ENCODE measurements at regions not wholly inside any gene's neighbourhood (a gene's known extent, or its start where the extent isn't known, plus 50 kb on each side); places are given as distances from the start of the nearest gene placed in this dataset.

- ChIA-PET POLR2A (no interaction called here), CTCF (no interaction called here)
- TF ChIP-seq, protein P1, sequence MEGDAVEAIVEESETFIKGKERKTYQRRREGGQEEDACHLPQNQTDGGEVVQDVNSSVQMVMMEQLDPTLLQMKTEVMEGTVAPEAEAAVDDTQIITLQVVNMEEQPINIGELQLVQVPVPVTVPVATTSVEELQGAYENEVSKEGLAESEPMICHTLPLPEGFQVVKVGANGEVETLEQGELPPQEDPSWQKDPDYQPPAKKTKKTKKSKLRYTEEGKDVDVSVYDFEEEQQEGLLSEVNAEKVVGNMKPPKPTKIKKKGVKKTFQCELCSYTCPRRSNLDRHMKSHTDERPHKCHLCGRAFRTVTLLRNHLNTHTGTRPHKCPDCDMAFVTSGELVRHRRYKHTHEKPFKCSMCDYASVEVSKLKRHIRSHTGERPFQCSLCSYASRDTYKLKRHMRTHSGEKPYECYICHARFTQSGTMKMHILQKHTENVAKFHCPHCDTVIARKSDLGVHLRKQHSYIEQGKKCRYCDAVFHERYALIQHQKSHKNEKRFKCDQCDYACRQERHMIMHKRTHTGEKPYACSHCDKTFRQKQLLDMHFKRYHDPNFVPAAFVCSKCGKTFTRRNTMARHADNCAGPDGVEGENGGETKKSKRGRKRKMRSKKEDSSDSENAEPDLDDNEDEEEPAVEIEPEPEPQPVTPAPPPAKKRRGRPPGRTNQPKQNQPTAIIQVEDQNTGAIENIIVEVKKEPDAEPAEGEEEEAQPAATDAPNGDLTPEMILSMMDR (IDR thresholded peaks at IDR 0.05; ENCODE audit: insufficient read depth, low read length, missing control alignments): no peak
- DNase-seq (ENCODE audit: low read depth, low spot score): no peak
- no peak overlapping the region for H3K4me3 ChIP-seq (ENCODE audit: low read depth, low read length)
These were observed 1558.2 kb upstream of the PCDH20 start for GRCh38 chr13:62973804-62974203.

DNA sequence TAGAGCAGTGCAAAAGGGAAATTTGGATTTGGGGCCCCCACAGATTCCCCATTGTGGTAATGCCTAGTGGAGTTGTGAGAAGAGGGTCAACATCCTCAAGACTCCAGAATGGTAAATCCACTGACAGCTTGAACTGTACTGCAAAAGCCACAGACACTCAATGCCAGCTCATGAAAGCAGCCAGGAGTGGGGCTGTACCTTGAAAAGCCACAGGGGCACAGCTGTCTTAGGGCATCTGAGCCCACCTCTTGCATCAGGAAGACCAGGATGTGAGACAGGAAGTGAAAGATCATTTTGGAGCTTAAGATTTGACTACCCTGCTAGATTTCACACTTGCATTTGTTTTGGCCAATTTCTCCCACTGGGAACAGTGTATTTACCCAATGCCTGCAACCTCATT is 1548.9 kb upstream of the PCDH20 start:
- TF ChIP-seq, protein P1 (IDR thresholded peaks at IDR 0.05; ENCODE audit: insufficient read depth, low read length, missing control alignments): no peak
- CTCF ChIA-PET: no interaction called here
- POLR2A ChIA-PET: no interaction called here
- DNase-seq (ENCODE audit: low read depth, low spot score): no peak
- no peak overlapping the region for H3K4me3 ChIP-seq (ENCODE audit: low read depth, low read length)

DNA sequence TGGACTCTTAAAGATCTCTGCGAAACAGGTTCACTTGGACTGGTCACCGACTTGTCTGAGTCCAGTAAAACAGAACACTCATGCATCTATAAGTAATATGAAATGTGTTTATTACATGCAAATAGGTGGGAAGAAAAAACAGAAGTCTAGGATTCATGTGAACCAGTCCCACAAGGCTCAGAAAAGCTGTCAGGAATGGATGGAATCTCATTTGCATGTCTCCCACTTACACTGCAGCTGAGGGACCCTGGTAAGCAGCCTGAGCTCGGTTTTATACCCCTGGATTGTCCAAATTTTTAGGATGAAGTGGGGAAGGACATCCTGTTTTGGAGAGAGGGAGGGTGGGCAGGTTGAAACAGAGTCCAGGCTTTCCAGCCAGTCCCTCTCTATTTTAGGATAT is 1545.1 kb upstream of the PCDH20 start:
- POLR2A ChIA-PET: no interaction called here

GRCh38 chr13:62933809-62934208 is 1518.2 kb upstream of the PCDH20 start:
- ChIA-PET POLR2A (no interaction called here), CTCF (no interaction called here)
- H3K4me3 ChIP-seq (ENCODE audit: low read depth, low read length): no peak overlapping the region
- TF ChIP-seq, protein P1 (IDR thresholded peaks at IDR 0.05; ENCODE audit: insufficient read depth, low read length, missing control alignments): no peak
- no peak for DNase-seq (ENCODE audit: low read depth, low spot score)

More for the DNA sequence above, 1545.1 kb upstream of the PCDH20 start:
- no peak for DNase-seq (ENCODE audit: low read depth, low spot score)
- H3K4me3 ChIP-seq (ENCODE audit: low read depth, low read length): no peak overlapping the region
- TF ChIP-seq, protein P1 (IDR thresholded peaks at IDR 0.05; ENCODE audit: insufficient read depth, low read length, missing control alignments): no peak
- CTCF ChIA-PET: no interaction called here

DNA sequence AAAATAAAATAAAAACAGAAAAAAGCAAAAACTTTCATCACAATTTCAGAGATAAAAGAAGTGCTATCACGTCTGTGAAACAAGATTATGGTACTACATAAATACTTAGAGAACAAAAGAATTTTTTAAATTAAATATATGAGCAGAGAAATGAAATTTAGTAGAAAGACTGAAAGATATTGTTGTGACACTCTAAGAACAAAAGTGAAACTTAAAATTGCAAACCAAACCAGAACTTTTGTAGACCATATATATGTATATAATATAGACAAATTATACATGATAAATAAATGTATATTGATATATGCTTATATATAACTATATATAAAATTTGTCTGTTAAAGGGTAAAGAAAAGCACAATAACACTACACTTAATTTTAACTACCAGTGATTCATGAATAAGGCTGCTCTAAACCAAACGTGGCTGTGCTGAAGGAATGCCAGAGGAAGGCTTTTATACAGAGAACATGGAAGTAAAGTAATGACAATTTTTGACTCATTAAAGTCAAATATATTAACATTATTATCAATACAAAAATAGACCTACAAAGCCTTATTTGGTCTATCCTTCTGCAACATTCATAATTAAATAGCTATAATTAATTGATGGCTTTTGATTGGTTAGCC is 1516.7 kb upstream of the PCDH20 start:
- CTCF ChIA-PET: no interaction called here
- POLR2A ChIA-PET: no interaction called here
- TF ChIP-seq, protein P1 (IDR thresholded peaks at IDR 0.05; ENCODE audit: insufficient read depth, low read length, missing control alignments): no peak
- no peak for DNase-seq (ENCODE audit: low read depth, low spot score)
- no peak overlapping the region for H3K4me3 ChIP-seq (ENCODE audit: low read depth, low read length)

- CTCF ChIA-PET: no interaction called here
- POLR2A ChIA-PET: no interaction called here
- no peak for DNase-seq (ENCODE audit: low read depth, low spot score)
- TF ChIP-seq, protein P1 (IDR thresholded peaks at IDR 0.05; ENCODE audit: insufficient read depth, low read length, missing control alignments): no peak
- H3K4me3 ChIP-seq (ENCODE audit: low read depth, low read length): no peak overlapping the region
These were observed 1516.2 kb upstream of the PCDH20 start for GRCh38 chr13:62931853-62932252.
